Breast epithelium (tissue), 3 donors: ENCODE measurements at regions not wholly inside any gene's neighbourhood (a gene's known extent, or its start where the extent isn't known, plus 50 kb on each side); places are given as distances from the start of the nearest gene placed in this dataset.

Source experiments
- POLR2A ChIP-seq: fragments of 450-650 bp; IDR thresholded peaks from one replicate; pipeline ENCODE4 v1.6.1; 2016; ENCODE audit warnings: antibody characterized with exemption, mild to moderate bottlenecking, moderate library complexity
- POLR2AphosphoS5 ChIP-seq, 3 donors: sonication (generic); formaldehyde crosslinking; IDR thresholded peaks; one replicate each; pipeline ENCODE4 v1.6.1; 2017; ENCODE audit warnings: antibody characterized with exemption in 3 of 3
- TF ChIP-seq, protein P1 (sequence below), 3 donors: fragments of 450-650 bp; IDR thresholded peaks; one replicate each; pipeline ENCODE4 v1.5.1; 2016 to 2017; ENCODE audit warnings: antibody characterized with exemption in 3 of 3, mild to moderate bottlenecking in 3 of 3, moderate library complexity in 3 of 3

GRCh38 chr3:111307676-111308075, 234.3 kb upstream of the CD96 start:
- TF ChIP-seq, protein P1, sequence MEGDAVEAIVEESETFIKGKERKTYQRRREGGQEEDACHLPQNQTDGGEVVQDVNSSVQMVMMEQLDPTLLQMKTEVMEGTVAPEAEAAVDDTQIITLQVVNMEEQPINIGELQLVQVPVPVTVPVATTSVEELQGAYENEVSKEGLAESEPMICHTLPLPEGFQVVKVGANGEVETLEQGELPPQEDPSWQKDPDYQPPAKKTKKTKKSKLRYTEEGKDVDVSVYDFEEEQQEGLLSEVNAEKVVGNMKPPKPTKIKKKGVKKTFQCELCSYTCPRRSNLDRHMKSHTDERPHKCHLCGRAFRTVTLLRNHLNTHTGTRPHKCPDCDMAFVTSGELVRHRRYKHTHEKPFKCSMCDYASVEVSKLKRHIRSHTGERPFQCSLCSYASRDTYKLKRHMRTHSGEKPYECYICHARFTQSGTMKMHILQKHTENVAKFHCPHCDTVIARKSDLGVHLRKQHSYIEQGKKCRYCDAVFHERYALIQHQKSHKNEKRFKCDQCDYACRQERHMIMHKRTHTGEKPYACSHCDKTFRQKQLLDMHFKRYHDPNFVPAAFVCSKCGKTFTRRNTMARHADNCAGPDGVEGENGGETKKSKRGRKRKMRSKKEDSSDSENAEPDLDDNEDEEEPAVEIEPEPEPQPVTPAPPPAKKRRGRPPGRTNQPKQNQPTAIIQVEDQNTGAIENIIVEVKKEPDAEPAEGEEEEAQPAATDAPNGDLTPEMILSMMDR (IDR thresholded peaks at IDR 0.05), result no peak
- TF ChIP-seq POLR2AphosphoS5 (IDR thresholded peaks at IDR 0.05) (no peak), POLR2A (no peak)
